Spinal cord (tissue), 9 donors: ENCODE measurements at regions not wholly inside any gene's neighbourhood (a gene's known extent, or its start where the extent isn't known, plus 50 kb on each side); places are given as distances from the start of the nearest gene placed in this dataset.

ENCODE experiments used
- DNase-seq, 6 donors: peaks; one replicate each; pipeline versions ENCODE4 v3.0.0 to v3.0.0-alpha.2; 2013 to 2015; ENCODE audit warnings: low spot score in 6 of 6, low read depth in 4 of 6
- H3K27ac ChIP-seq: one replicate; pipeline ENCODE4 v1.5.1; 2013; ENCODE audit warnings: low read depth, low read length, control low read depth
- H3K27me3 ChIP-seq: one replicate; pipeline ENCODE4 v1.6.1; 2013; ENCODE audit warnings: low read length; ENCODE audit not compliant: control insufficient read depth, insufficient read depth
- H3K36me3 ChIP-seq: one replicate; pipeline ENCODE4 v1.6.1; 2013; ENCODE audit warnings: low read length; ENCODE audit not compliant: control insufficient read depth, insufficient read depth
- H3K4me1 ChIP-seq: one replicate; pipeline ENCODE4 v1.6.1; 2013; ENCODE audit warnings: low read length; ENCODE audit not compliant: control insufficient read depth, insufficient read depth
- H3K4me3 ChIP-seq: one replicate; pipeline ENCODE4 v1.5.1; 2013; ENCODE audit warnings: low read depth, low read length, control low read depth
- H3K9me3 ChIP-seq: one replicate; pipeline ENCODE4 v1.6.1; 2013; ENCODE audit warnings: low read length; ENCODE audit not compliant: control insufficient read depth, insufficient read depth
- WGBS: methylation state at CpG from one replicate; pipeline ENCODE4 v1.1.5; 2013; ENCODE audit warnings: missing lambda C conversion rate; ENCODE audit not compliant: insufficient coverage; 5-methylcytosine and 5-hydroxymethylcytosine counted together
- donor health status: healthy.

DNA sequence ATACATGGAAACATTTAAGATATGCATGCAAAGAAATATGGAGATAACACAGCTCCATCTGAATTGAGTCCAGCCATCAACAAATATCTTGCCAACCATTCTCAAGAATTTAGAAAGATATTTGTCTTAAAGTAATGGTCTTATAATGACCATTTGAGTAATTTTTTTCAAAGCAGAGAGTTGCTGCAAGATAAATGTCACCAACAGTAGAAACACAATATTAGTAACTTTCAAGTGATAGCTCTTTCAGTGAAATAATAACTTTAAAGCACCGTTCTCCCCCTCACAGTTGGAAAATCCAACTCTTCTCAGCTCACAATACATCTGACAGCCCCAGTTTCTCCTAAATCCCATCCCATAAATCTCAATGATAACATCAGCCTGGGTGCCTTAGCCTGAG, 481.0 kb upstream of the ADAMTS5 start:
- no peaks in the 10 kb centered on the region for H3K36me3 ChIP-seq
- no peak overlapping the region for H3K27ac ChIP-seq
- 78% methylated on average over 1 of the region's 1 CpG for WGBS
- H3K4me3 ChIP-seq = no peak overlapping the region
- no peak for DNase-seq
- no peaks in the 10 kb centered on the region for H3K4me1 ChIP-seq
- H3K9me3 ChIP-seq = peaks cover 1% of the 10 kb centered on the region
- no peaks in the 10 kb centered on the region for H3K27me3 ChIP-seq

- Histone ChIP-seq H3K4me3 (no peak overlapping the region), H3K4me1 (no peaks in the 10 kb centered on the region), H3K27me3 (no peaks in the 10 kb centered on the region), H3K27ac (no peak overlapping the region), H3K36me3 (no peaks in the 10 kb centered on the region), H3K9me3 (no peaks in the 10 kb centered on the region)
- no peak for DNase-seq
- 71% methylated on average over 1 of the region's 3 CpGs for WGBS
Observed at GRCh38 chr21:27429710-27430341, 462.9 kb upstream of the ADAMTS5 start.

GRCh38 chr21:27426196-27426595, 459.3 kb upstream of the ADAMTS5 start:
- no peaks in the 10 kb centered on the region for H3K27me3 ChIP-seq
- DNase-seq = no peak
- no peaks in the 10 kb centered on the region for H3K36me3 ChIP-seq
- no peak overlapping the region for H3K27ac ChIP-seq
- H3K9me3 ChIP-seq = no peaks in the 10 kb centered on the region
- WGBS = no CpG with 5 or more reads among the region's 1 CpG
- no peak overlapping the region for H3K4me3 ChIP-seq
- H3K4me1 ChIP-seq = no peaks in the 10 kb centered on the region

- no peak overlapping the region for H3K27ac ChIP-seq
- DNase-seq = no peak
- no peaks in the 10 kb centered on the region for H3K4me1 ChIP-seq
- H3K36me3 ChIP-seq = no peaks in the 10 kb centered on the region
- WGBS = 25% methylated on average over 1 of the region's 3 CpGs
- H3K4me3 ChIP-seq = no peak overlapping the region
- H3K27me3 ChIP-seq = no peaks in the 10 kb centered on the region
- no peaks in the 10 kb centered on the region for H3K9me3 ChIP-seq
Observed at GRCh38 chr21:27425574-27425973, 458.7 kb upstream of the ADAMTS5 start.

GRCh38 chr21:27425172-27425571, 458.3 kb upstream of the ADAMTS5 start:
- Histone ChIP-seq H3K9me3 (no peaks in the 10 kb centered on the region), H3K4me3 (no peak overlapping the region), H3K4me1 (no peaks in the 10 kb centered on the region), H3K27ac (no peak overlapping the region), H3K27me3 (no peaks in the 10 kb centered on the region), H3K36me3 (no peaks in the 10 kb centered on the region)
- no peak for DNase-seq
- WGBS = no CpG with 5 or more reads among the region's 2 CpGs

GRCh38 chr21:27424601-27425000, 457.7 kb upstream of the ADAMTS5 start:
- WGBS = 100% methylated on average over 1 of the region's 1 CpG
- DNase-seq = no peak
- no peaks in the 10 kb centered on the region for H3K27me3 ChIP-seq
- H3K9me3 ChIP-seq = no peaks in the 10 kb centered on the region
- H3K27ac ChIP-seq = no peak overlapping the region
- H3K36me3 ChIP-seq = no peaks in the 10 kb centered on the region
- no peaks in the 10 kb centered on the region for H3K4me1 ChIP-seq
- no peak overlapping the region for H3K4me3 ChIP-seq

- H3K4me3 ChIP-seq = no peak overlapping the region
- 96% methylated on average over 2 of the region's 4 CpGs for WGBS
Observed at GRCh38 chr21:27423906-27424595, 457.2 kb upstream of the ADAMTS5 start.

GRCh38 chr21:27423038-27423437, 456.1 kb upstream of the ADAMTS5 start:
- no peaks in the 10 kb centered on the region for H3K27me3 ChIP-seq
- peak in 1 of 6 donors; percentile 36 for DNase-seq
- no peaks in the 10 kb centered on the region for H3K9me3 ChIP-seq
- no peak overlapping the region for H3K27ac ChIP-seq
- WGBS = 100% methylated on average over 1 of the region's 4 CpGs
- H3K36me3 ChIP-seq = no peaks in the 10 kb centered on the region
- no peaks in the 10 kb centered on the region for H3K4me1 ChIP-seq
- no peak overlapping the region for H3K4me3 ChIP-seq

More at GRCh38 chr21:27423906-27424595, 457.2 kb upstream of the ADAMTS5 start:
- Histone ChIP-seq H3K9me3 (no peaks in the 10 kb centered on the region), H3K36me3 (no peaks in the 10 kb centered on the region), H3K27me3 (no peaks in the 10 kb centered on the region), H3K27ac (no peak overlapping the region), H3K4me1 (no peaks in the 10 kb centered on the region)
- no peak for DNase-seq

DNA sequence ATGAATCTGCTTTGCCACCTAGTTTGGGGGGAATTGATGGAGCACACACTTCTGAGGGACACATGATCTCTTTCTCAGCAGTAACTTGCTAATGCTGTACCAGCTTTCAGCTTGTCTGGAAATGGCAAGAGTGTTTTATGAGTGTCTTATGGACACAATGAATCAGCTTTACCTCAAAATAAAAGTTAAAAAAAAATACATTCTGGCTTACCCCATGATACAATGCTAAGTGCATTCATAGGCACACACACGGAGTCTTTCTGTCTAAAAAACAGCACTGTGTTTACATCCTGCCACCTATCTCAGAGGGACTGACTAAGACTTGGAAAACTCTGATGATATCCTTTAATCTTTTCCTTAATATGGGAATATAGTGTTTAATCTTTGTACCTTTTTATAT, 455.5 kb upstream of the ADAMTS5 start:
- H3K36me3 ChIP-seq = no peaks in the 10 kb centered on the region
- H3K27ac ChIP-seq = no peak overlapping the region
- no peaks in the 10 kb centered on the region for H3K9me3 ChIP-seq
- no peak for DNase-seq
- H3K27me3 ChIP-seq = no peaks in the 10 kb centered on the region
- H3K4me1 ChIP-seq = no peaks in the 10 kb centered on the region
- no peak overlapping the region for H3K4me3 ChIP-seq
- WGBS = no CpG with 5 or more reads among the region's 1 CpG

- no peaks in the 10 kb centered on the region for H3K36me3 ChIP-seq
- H3K4me3 ChIP-seq = no peak overlapping the region
- no peak overlapping the region for H3K27ac ChIP-seq
- H3K27me3 ChIP-seq = no peaks in the 10 kb centered on the region
- no peaks in the 10 kb centered on the region for H3K4me1 ChIP-seq
- peaks cover under 1% of the 10 kb centered on the region for H3K9me3 ChIP-seq
- 88% methylated on average over 1 of the region's 3 CpGs for WGBS
- no peak for DNase-seq
Observed at GRCh38 chr21:27421654-27422053, 454.8 kb upstream of the ADAMTS5 start.
